Stomach (tissue), 4 donors: ENCODE measurements at regions not wholly inside any gene's neighbourhood (a gene's known extent, or its start where the extent isn't known, plus 50 kb on each side); places are given as distances from the start of the nearest gene placed in this dataset.

Experiments used
- CTCF ChIP-seq, 7 experiments: fragments of 450-650 bp in 4 of 7; fragments of 200-600 bp in 3 of 7; sonication (generic) in 3 of 7; IDR thresholded peaks; one replicate each; pipeline ENCODE4 v1.5.1; 2016 to 2019; ENCODE audit warnings: antibody characterized with exemption in 7 of 7, control low read depth in 2 of 7, mild to moderate bottlenecking in 1 of 7
- EP300 ChIP-seq: sonication (generic); formaldehyde crosslinking; IDR thresholded peaks from one replicate; pipeline ENCODE4 v1.6.1; 2017; ENCODE audit warnings: antibody characterized with exemption
- POLR2A ChIP-seq, 4 donors: fragments of 450-650 bp; IDR thresholded peaks; one replicate each; pipeline ENCODE4 v1.6.1; 2016; ENCODE audit warnings: antibody characterized with exemption in 4 of 4, control low read depth in 2 of 4, mild to moderate bottlenecking in 1 of 4, moderate library complexity in 1 of 4
- POLR2AphosphoS5 ChIP-seq, 3 donors: sonication (generic); formaldehyde crosslinking; IDR thresholded peaks; one replicate each; pipeline ENCODE4 v1.6.1; 2016; ENCODE audit warnings: antibody characterized with exemption in 3 of 3

- no peak for TF ChIP-seq CTCF (IDR thresholded peaks at IDR 0.05)
- TF ChIP-seq POLR2A (IDR thresholded peaks at IDR 0.05): no peak
- TF ChIP-seq POLR2AphosphoS5 (IDR thresholded peaks at IDR 0.05): peak in 2 of 3 donors; percentile 39 to 79
- peak; percentile 21 for TF ChIP-seq EP300
Observed at GRCh38 chr3:159775372-159775961, 213.2 kb upstream of the IL12A start.
